LNCAP (cell line): ENCODE measurements at regions not wholly inside any gene's neighbourhood (a gene's known extent, or its start where the extent isn't known, plus 50 kb on each side); places are given as distances from the start of the nearest gene placed in this dataset.

Source experiments
- CTCF ChIP-seq: fragments of 450-650 bp; IDR thresholded peaks from 2 replicates; pipeline ENCODE4 v1.5.1; 2017; ENCODE audit warnings: mild to moderate bottlenecking

GRCh38 chr9:103574056-103574455 is 520.1 kb upstream of the SMC2 start:
- no peak for TF ChIP-seq CTCF

- no peak for TF ChIP-seq CTCF
These were observed 507.4 kb upstream of the SMC2 start for GRCh38 chr9:103586721-103587120.

GRCh38 chr9:103601287-103601686 is 492.8 kb upstream of the SMC2 start:
- TF ChIP-seq CTCF: no peak

- TF ChIP-seq CTCF: no peak
These were observed 478.1 kb upstream of the SMC2 start for GRCh38 chr9:103615994-103616393.

- no peak for TF ChIP-seq CTCF
These were observed 477.1 kb upstream of the SMC2 start for GRCh38 chr9:103617046-103617445.

- no peak for TF ChIP-seq CTCF
These were observed 468.8 kb upstream of the SMC2 start for GRCh38 chr9:103625161-103625804.

- TF ChIP-seq CTCF: no peak
These were observed 466.4 kb upstream of the SMC2 start for GRCh38 chr9:103627731-103628130.

- TF ChIP-seq CTCF: no peak
These were observed 445.0 kb upstream of the SMC2 start for GRCh38 chr9:103649086-103649485.
